CD4-positive, alpha-beta T cell treated with Interleukin-21 for 1 hour (primary cell): ENCODE measurements at regions not wholly inside any gene's neighbourhood (a gene's known extent, or its start where the extent isn't known, plus 50 kb on each side); places are given as distances from the start of the nearest gene placed in this dataset.

Source experiments
- DNase-seq: peaks from one replicate; pipeline ENCODE4 v3.0.0-alpha.2; 2020

- no peak for DNase-seq
Observed at GRCh38 chr2:240299710-240300068, 135.8 kb upstream of the GPC1 start.

- no peak for DNase-seq
Observed at GRCh38 chr2:240300261-240300821, 135.1 kb upstream of the GPC1 start.

DNA sequence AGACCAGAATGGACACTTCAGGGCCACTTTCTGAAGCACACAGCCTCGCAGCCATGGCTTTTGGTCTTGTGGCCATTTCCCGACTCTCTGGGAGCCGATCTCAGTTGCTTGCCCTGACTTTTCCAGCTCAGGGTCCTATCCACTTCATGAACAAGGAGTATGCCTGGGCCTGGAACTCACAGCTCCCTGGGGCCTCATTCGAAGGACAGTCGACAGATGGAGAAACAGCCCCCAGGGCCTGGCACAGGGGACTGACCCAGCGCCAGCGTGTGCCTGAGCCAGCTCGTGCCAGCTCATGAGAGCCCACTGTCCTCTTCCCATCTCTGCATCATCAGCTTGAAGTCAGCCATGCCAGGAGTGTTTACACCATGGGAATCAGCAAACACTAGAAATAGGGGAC is 134.6 kb upstream of the GPC1 start:
- no peak for DNase-seq

- DNase-seq = no peak
Observed at GRCh38 chr2:240301256-240301795, 134.1 kb upstream of the GPC1 start.

GRCh38 chr2:240302041-240302440 is 133.4 kb upstream of the GPC1 start:
- DNase-seq = no peak

DNA sequence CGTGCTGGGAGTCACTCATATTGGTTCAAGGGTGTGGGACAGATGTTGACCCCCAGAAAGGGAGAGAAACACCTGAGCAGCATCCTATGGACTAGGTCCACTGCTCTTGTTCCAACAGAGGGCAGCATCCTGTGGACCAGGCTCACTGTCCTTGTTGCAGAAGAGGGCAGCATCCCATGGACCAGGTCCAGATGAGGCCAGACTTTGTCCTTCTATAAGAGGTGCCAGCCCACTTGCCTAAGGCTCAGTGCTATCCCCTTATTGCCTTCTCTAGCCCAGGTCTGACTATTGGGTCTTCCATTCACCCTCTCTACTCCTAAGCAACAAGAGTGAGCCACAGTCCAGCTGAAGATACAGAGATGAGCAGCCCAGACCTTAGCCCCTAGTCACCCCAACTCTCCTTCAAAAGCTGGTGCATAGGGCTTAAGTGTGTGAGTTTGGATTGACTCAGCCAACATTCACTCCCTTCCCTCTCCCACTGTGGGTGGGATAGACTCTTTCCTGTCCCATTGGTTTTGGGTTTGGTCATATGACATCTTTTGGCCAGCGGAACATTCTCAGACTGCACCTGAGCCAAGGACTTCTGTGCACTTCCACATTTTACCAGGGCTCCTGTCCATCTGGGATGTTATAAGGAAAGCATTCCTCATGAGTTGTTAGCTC is 132.4 kb upstream of the GPC1 start:
- DNase-seq = no peak

DNA sequence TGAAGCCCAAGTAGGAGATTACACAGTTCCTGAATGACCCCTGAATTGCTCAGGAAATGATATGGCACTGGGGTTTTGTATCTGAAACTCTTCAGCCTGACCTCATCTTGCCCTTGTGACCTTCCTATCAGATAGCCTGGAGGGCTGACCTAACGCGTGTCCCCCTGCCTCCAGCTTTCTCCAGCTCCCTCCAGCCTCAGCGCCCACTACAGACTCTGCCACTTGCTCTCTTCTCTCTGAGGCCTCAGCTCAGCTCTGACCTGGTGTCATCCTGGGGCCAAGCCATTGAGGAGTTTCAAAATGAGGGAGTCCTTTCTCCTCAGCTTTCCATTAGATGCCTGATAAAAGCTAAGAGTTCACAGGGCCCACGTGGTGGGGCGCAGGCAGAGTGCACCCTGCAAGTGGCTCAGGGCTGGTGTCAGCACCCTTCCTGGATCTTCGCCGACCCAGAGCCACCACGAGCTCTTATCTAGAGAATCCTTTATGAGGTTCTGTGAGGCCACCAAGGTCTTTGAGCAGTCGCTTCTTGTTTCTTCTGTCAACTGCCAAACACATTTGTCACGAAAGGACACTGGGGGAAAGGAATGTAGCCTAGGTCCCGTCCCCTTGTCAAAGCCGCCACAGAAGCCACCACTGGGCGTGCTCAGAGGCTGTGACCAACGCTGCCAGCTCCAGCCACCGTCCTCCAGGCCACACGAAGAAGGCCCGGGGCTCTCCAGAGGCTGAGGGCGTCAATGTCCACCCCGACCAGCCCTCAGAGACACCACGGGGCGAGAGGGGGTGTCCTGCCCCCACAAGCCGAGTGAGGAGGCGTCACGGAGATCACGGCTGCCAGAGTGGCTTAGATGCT is 131.3 kb upstream of the GPC1 start:
- DNase-seq = no peak

GRCh38 chr2:240304746-240305161 is 130.7 kb upstream of the GPC1 start:
- no peak for DNase-seq

DNA sequence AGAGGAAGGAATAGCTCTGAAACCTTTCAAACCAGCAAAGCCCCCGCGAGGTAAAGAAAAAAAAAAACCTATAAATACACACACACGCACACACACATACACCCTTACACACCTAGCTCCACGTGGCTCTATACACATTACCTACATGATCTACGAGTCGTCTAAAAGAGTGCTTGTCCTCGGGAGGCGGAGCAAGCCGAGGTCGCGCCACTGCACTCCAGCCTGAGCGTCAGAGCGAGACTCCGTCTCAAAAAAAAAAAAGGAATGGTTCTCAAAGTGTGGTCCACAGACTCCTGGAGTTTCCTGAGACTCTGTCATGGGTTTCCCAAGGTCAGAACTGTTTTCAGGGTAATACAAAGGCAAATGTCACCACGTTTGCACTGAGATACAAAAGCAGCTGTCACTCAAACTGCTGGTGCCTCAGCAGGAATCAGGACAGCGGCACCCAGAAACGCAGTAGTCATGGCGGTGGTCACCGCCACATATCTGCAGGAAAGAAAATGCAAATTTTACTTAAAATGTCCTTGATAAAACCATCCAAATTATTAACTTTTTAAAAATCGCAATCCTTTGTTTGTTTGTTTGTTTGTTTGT is 130.0 kb upstream of the GPC1 start:
- DNase-seq = no peak

GRCh38 chr2:240306185-240306584 is 129.3 kb upstream of the GPC1 start:
- no peak for DNase-seq

DNA sequence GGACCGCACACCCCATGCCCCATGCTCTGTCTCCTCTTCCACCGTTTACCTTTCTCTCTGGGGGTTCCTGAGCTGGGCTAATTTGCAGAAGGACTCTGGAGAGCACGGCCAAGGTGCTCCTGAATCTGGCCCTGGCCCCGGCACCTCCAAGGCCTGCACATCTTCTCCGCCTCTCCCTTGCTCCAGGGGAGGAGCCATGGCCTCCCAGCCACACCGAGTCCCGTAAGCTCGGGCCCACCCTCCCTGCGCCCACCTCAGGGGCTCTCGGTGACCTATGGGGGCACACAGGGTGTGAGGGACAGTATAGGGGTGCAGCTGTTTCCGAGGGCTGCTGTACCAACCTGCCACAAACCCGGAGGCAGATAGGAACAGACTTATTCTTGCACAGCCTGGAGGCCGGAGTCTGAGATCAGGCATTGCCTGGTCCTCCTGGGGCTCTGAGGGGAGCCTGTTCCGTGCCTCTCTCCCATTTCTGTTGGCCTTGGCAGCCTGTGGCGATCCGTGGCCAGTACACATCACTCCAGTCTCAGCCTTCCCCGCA is 127.3 kb upstream of the GPC1 start:
- no peak for DNase-seq

DNA sequence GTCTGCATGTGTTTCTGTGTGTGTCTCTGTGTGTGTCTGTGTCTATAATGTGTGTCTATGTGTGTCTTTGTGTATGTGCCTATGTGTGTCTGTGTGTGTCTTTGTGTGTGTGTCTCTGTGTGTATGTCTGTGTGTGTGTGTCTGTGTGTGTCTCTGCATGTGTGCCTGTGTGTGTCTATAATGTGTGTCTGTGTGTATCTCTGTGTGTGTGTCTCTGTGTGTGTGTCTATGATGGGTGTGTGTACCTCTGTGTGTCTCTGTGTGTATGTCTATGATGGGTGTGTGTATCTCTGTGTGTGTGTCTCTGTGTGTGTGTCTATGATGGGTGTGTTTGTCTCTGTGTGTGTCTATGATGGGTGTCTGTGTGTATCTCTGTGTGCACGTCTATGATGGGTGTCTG is 126.2 kb upstream of the GPC1 start:
- no peak for DNase-seq

DNA sequence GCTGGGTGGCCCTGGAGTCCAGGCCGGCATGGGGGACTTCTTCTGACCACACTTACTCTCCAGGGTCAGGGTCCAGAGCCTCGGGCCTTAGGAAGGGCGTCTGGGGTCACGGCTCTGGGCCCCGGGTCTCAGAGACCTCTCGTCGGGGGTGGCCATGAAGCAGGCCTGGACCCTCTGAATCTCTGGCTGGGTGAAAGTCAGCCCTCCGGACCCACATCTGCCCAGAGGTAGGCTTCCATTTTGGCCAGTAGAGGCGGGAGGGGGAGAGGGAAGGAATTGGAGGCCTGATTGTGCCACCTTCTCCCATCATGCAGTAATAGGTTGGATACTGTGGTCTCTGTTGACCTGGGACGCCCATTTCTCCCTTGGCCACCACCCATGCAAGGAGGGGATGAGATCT is 125.3 kb upstream of the GPC1 start:
- no peak for DNase-seq

- no peak for DNase-seq
Observed at GRCh38 chr2:240310645-240311044, 124.8 kb upstream of the GPC1 start.

- no peak for DNase-seq
Observed at GRCh38 chr2:240311821-240312220, 123.6 kb upstream of the GPC1 start.

DNA sequence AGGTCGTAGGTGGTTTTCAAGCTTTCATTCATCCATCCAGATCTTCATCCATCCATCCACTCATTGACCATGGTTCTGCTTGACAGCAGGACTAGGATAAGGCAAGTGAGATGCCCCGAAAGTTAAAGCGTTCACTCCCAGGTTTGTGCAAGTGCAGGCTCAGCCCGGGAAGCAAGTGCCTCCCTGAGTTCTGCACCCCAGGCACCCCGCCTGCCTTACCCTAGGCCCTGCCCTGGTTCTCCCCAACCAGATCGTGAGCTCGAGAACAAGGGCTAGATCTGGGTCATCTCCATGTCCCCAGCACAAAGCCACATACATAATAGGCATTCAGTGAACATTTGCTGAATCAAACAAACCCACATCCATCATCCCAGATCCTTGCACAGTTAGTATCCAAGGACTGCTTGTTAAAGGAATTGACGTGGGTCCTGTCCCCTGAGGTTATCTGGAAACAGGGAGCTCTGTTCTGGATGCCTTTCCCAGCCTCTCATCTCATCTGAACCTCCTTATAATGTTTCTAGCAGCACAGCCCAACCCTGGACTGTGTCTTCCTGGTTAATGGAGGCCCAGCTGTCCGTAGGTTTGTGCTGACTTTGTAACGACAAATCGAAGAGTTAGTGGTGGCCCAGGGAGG is 116.1 kb upstream of the GPC1 start:
- DNase-seq = no peak

GRCh38 chr2:240319855-240320203 is 115.6 kb upstream of the GPC1 start:
- DNase-seq = no peak

- no peak for DNase-seq
Observed at GRCh38 chr2:240320204-240320993, 115.1 kb upstream of the GPC1 start.

DNA sequence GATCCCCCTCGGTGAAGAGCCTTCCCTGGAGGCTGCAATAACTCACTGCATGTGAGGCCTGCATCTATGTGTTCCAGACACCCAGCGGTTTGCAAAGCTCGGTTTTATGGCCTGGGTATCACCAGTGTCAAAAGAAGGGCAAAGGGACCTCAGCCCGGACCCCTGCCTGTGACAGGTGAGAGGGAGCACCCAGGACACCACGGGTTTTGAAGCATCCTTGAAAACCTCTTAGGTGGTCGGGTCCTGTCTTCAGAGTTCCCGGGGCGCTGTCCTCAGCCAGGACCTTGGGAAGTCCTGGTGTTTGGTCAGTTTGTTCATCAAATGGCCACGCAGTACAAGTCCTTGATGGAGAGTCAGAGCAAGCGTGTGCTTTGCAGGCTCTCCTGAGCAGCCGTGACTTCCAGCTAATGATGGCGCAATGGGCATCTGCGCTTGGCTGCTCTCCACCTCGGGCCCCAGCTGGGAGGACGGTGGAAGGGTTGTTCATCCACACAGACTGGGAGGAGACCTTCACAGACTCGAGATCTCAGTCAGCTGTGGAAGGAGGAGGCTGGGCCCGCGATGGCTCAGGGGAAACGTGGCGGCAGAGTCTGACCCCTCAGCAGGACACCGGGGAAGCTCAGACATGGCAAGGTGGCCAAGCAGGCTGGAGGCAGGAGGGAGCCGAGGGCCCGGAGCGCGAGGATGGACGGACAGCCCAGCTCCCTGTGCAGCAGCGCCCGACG is 113.1 kb upstream of the GPC1 start:
- DNase-seq = no peak

DNA sequence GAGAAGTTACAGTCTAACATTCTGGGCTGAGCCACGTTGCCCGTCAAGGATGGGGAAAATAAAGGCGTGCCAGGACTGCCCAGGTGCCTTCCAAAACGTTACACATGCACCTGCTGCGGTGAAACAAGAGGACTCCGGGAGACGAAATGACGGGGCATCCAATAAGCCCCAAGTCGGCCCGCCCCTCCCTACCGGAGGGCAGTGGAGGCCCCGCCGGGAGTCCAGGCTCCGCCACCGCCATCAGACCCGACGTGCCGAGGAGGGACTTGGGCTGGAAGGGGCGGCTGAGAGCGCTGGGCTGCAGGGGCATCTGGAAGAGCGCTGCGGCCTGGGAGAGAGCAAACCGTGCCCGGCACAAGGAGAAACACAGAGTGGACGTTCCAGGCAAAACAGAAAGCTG is 112.5 kb upstream of the GPC1 start:
- no peak for DNase-seq

- DNase-seq = no peak
Observed at GRCh38 chr2:240323601-240324291, 111.7 kb upstream of the GPC1 start.
